ENCODE measurements at regions not wholly inside any gene's neighbourhood (a gene's known extent, or its start where the extent isn't known, plus 50 kb on each side); places are given as distances from the start of the nearest gene placed in this dataset.

- H4K20me1 ChIP-seq (ENCODE audit: insufficient read depth, low read length): no peaks in the 10 kb centered on the region
- no peak overlapping the region for H3K4me3 ChIP-seq (ENCODE audit: low read depth, low read length, poor library complexity, severe bottlenecking)
- H3K27ac ChIP-seq (ENCODE audit: low read depth, low read length, poor library complexity, severe bottlenecking): no peak overlapping the region
- TF ChIP-seq CTCF (conservative IDR thresholded peaks at IDR 0.05; ENCODE audit: low read length): no peak
- no peak for TF ChIP-seq EZH2phosphoT487 (IDR thresholded peaks at IDR 0.05; ENCODE audit: borderline replicate concordance, low read depth, low read length)
- BruUV-seq (replicated peaks): no TSS peak
- H3K36me3 ChIP-seq (ENCODE audit: insufficient read depth, low read length): peaks cover 24% of the 10 kb centered on the region
- no peak overlapping the region for H2AFZ ChIP-seq (ENCODE audit: low read length)
- H3K79me2 ChIP-seq (ENCODE audit: insufficient read depth, low read depth, low read length): no peaks in the 10 kb centered on the region
- ChIA-PET CTCF (ENCODE audit: unreplicated experiment) (no interaction called here), POLR2A (interaction anchor here (0.7 kb wide), 1 partner anchor 209 kb away, joined by 3 read pairs; no protein-coding TSS in a partner anchor)
- H3K4me2 ChIP-seq (ENCODE audit: low read length): no peak overlapping the region
- no peaks in the 10 kb centered on the region for H3K9me3 ChIP-seq (ENCODE audit: low read length)
- no peaks in the 10 kb centered on the region for H3K9me2 ChIP-seq (ENCODE audit: insufficient read depth, low read length)
- intact Hi-C loops (cut with micrococcal nuclease; ENCODE audit: unreplicated experiment): no loop called here
- no peak for DNase-seq (ENCODE audit: low spot score)
- H3K4me1 ChIP-seq (ENCODE audit: insufficient read depth, low read length, poor library complexity, severe bottlenecking): peaks cover 12% of the 10 kb centered on the region
These were observed 202.1 kb downstream of the KLF12 start for GRCh38 chr13:73932091-73932490.

- H3K79me2 ChIP-seq (ENCODE audit: insufficient read depth, low read depth, low read length): no peaks in the 10 kb centered on the region
- H3K4me2 ChIP-seq (ENCODE audit: low read length): no peak overlapping the region
- no peak for DNase-seq (ENCODE audit: low spot score)
- peaks cover 8% of the 10 kb centered on the region; the same call in 1 of the 2 replicates for H3K36me3 ChIP-seq (ENCODE audit: insufficient read depth, low read length)
- H3K4me3 ChIP-seq (ENCODE audit: low read depth, low read length, poor library complexity, severe bottlenecking): no peak overlapping the region
- no peak for TF ChIP-seq EZH2phosphoT487 (IDR thresholded peaks at IDR 0.05; ENCODE audit: borderline replicate concordance, low read depth, low read length)
- TF ChIP-seq CTCF (conservative IDR thresholded peaks at IDR 0.05; ENCODE audit: low read length): no peak
- no peak overlapping the region for H2AFZ ChIP-seq (ENCODE audit: low read length)
- BruUV-seq (replicated peaks): no TSS peak
- H3K9me3 ChIP-seq (ENCODE audit: low read length): no peaks in the 10 kb centered on the region
- peaks cover 12% of the 10 kb centered on the region for H3K4me1 ChIP-seq (ENCODE audit: insufficient read depth, low read length, poor library complexity, severe bottlenecking)
- no peaks in the 10 kb centered on the region for H3K9me2 ChIP-seq (ENCODE audit: insufficient read depth, low read length)
- ChIA-PET POLR2A (interaction anchor here (0.6 to 1.5 kb wide), 6 partner anchors 8 to 398 kb away, joined by 3 to 8 read pairs (median 4); no protein-coding TSS in a partner anchor), CTCF (ENCODE audit: unreplicated experiment) (no interaction called here)
- intact Hi-C loops (cut with micrococcal nuclease; ENCODE audit: unreplicated experiment): no loop called here
- no peak overlapping the region for H3K27ac ChIP-seq (ENCODE audit: low read depth, low read length, poor library complexity, severe bottlenecking)
- H4K20me1 ChIP-seq (ENCODE audit: insufficient read depth, low read length): no peaks in the 10 kb centered on the region
These were observed 204.8 kb downstream of the KLF12 start for GRCh38 chr13:73929287-73929932.

GRCh38 chr13:73924607-73925006 lies 209.6 kb downstream of the KLF12 start:
- POLR2A ChIA-PET: no interaction called here

More at GRCh38 chr13:73924607-73925006, 209.6 kb downstream of the KLF12 start:
- no peaks in the 10 kb centered on the region for H4K20me1 ChIP-seq (ENCODE audit: insufficient read depth, low read length)
- H3K4me3 ChIP-seq (ENCODE audit: low read depth, low read length, poor library complexity, severe bottlenecking): no peak overlapping the region
- H3K4me1 ChIP-seq (ENCODE audit: insufficient read depth, low read length, poor library complexity, severe bottlenecking): no peaks in the 10 kb centered on the region
- H2AFZ ChIP-seq (ENCODE audit: low read length): no peak overlapping the region
- no peak overlapping the region for H3K4me2 ChIP-seq (ENCODE audit: low read length)
- H3K36me3 ChIP-seq (ENCODE audit: insufficient read depth, low read length): peaks cover 4% of the 10 kb centered on the region; the same call in 1 of the 2 replicates
- H3K9me3 ChIP-seq (ENCODE audit: low read length): no peaks in the 10 kb centered on the region
- no TSS peak for BruUV-seq (replicated peaks)
- H3K9me2 ChIP-seq (ENCODE audit: insufficient read depth, low read length): no peaks in the 10 kb centered on the region
- DNase-seq (ENCODE audit: low spot score): no peak
- no peak for TF ChIP-seq CTCF (conservative IDR thresholded peaks at IDR 0.05; ENCODE audit: low read length)
- no peak for TF ChIP-seq EZH2phosphoT487 (IDR thresholded peaks at IDR 0.05; ENCODE audit: borderline replicate concordance, low read depth, low read length)
- intact Hi-C loops (cut with micrococcal nuclease; ENCODE audit: unreplicated experiment): no loop called here
- no peak overlapping the region for H3K27ac ChIP-seq (ENCODE audit: low read depth, low read length, poor library complexity, severe bottlenecking)
- no peaks in the 10 kb centered on the region for H3K79me2 ChIP-seq (ENCODE audit: insufficient read depth, low read depth, low read length)
- CTCF ChIA-PET (ENCODE audit: unreplicated experiment): no interaction called here
